NT2/D1 (cell line): ENCODE measurements at regions not wholly inside any gene's neighbourhood (a gene's known extent, or its start where the extent isn't known, plus 50 kb on each side); places are given as distances from the start of the nearest gene placed in this dataset.

Source experiments
- SUZ12 ChIP-seq: IDR thresholded peaks from 2 replicates; pipeline ENCODE4 v1.6.1; 2011; ENCODE audit not compliant: insufficient read length, insufficient read depth; ENCODE audit errors: extremely low read depth
- ZNF274 ChIP-seq: IDR thresholded peaks from 2 replicates; pipeline ENCODE4 v1.6.1; 2011; ENCODE audit warnings: mild to moderate bottlenecking, low read depth, low read length

DNA sequence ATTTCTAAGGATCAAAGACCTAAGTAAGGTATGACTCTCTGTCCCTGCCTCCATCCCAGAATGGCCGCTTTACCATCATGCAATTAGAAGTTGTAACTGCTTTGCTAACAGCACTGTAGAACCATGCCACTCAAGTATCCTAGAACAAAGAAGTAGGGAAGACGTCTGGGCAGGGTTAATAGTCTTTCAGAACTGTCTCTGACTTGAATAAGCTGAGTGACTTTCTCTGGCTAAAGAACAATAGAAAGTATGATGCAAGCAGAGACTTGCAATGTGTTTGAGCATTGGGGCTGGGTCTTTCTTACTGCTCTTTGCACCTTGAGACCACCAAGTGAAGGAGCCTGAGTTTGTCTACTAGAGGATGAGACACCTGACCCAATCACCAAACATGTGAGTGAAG, 279.6 kb upstream of the JAG1 start:
- TF ChIP-seq ZNF274 (no peak), SUZ12 (no peak)
